WTC11 (cell line): ENCODE measurements at regions not wholly inside any gene's neighbourhood (a gene's known extent, or its start where the extent isn't known, plus 50 kb on each side); places are given as distances from the start of the nearest gene placed in this dataset.

Experiments used
- ATAC-seq: fragments of 200-7000 bp; cut with Tn5 transposase; 2 replicates; pipeline ENCODE4 v1.10.0; 2021; ENCODE audit warnings: mild to moderate bottlenecking, moderate library complexity
- CTCF ChIA-PET: fragments of 300-600 bp; sonication (Branson Sonifier 250); formaldehyde crosslinking; loops from one replicate; lab custom pipeline; 2021; ENCODE audit warnings: antibody characterized with exemption; lab: Charles Lee
- POLR2A ChIA-PET: fragments of 350-600 bp; sonication (Branson Sonifier 250); formaldehyde crosslinking; loops from one replicate; lab custom pipeline; 2021; ENCODE audit warnings: antibody characterized with exemption; lab: Charles Lee
- DNase-seq: peaks from one replicate; pipeline ENCODE4 v3.0.0; 2021; ENCODE audit warnings: low spot score
- H3K27ac Mint-ChIP-seq: 2 replicates; pipeline ENCODE4 v1.8.0; 2021; ENCODE audit warnings: mixed read lengths
- H3K27me3 Mint-ChIP-seq: 2 replicates; pipeline ENCODE4 v1.8.0; 2021; ENCODE audit warnings: low read depth, mild to moderate bottlenecking, moderate library complexity, mixed read lengths
- H3K36me3 Mint-ChIP-seq: 2 replicates; pipeline ENCODE4 v1.8.0; 2021; ENCODE audit warnings: mixed read lengths
- H3K4me1 Mint-ChIP-seq: 2 replicates; pipeline ENCODE4 v1.8.0; 2022; ENCODE audit warnings: mixed read lengths
- H3K4me3 Mint-ChIP-seq: 2 replicates; pipeline ENCODE4 v1.8.0; 2021; ENCODE audit warnings: mild to moderate bottlenecking, moderate library complexity, mixed read lengths
- H3K9me3 Mint-ChIP-seq: 2 replicates; pipeline ENCODE4 v1.8.0; 2021; ENCODE audit warnings: mixed read lengths
- ATF2 ChIP-seq: sonication (generic); formaldehyde crosslinking; IDR thresholded peaks from 2 replicates; pipeline ENCODE4 v1.8.1; 2022; ENCODE audit warnings: low read depth, missing genetic modification reagents, borderline replicate concordance
- ETV6 ChIP-seq: sonication (generic); formaldehyde crosslinking; IDR thresholded peaks from 2 replicates; pipeline ENCODE4 v1.8.1; 2022; ENCODE audit warnings: mild to moderate bottlenecking, missing genetic modification reagents
- FOXK1 ChIP-seq: sonication (generic); formaldehyde crosslinking; IDR thresholded peaks from 2 replicates; pipeline ENCODE4 v1.8.0; 2022; ENCODE audit warnings: mild to moderate bottlenecking, moderate library complexity, missing genetic modification reagents
- FOXP1 ChIP-seq: sonication (generic); formaldehyde crosslinking; IDR thresholded peaks from 2 replicates; pipeline ENCODE4 v1.8.0; 2022; ENCODE audit warnings: missing genetic modification reagents, mild to moderate bottlenecking, moderate library complexity, borderline replicate concordance
- FOXP4 ChIP-seq: sonication (generic); formaldehyde crosslinking; IDR thresholded peaks from 2 replicates; pipeline ENCODE4 v1.8.0; 2022; ENCODE audit warnings: mild to moderate bottlenecking, missing genetic modification reagents
- GABPB1 ChIP-seq: sonication (generic); formaldehyde crosslinking; IDR thresholded peaks from 2 replicates; pipeline ENCODE4 v1.8.1; 2023; ENCODE audit warnings: mild to moderate bottlenecking, missing genetic modification reagents
- HMGA2 ChIP-seq: fragments of 250-450 bp; sonication (Bioruptor Pico); IDR thresholded peaks from 2 replicates; pipeline ENCODE4 v1.4.0; 2021; ENCODE audit warnings: mild to moderate bottlenecking, moderate library complexity
- KAT7 ChIP-seq: sonication (generic); formaldehyde crosslinking; IDR thresholded peaks from 2 replicates; pipeline ENCODE4 v1.8.1; 2023; ENCODE audit warnings: missing genetic modification reagents, mild to moderate bottlenecking, borderline replicate concordance
- MLX ChIP-seq: sonication (generic); formaldehyde crosslinking; IDR thresholded peaks from 2 replicates; pipeline ENCODE4 v1.8.1; 2023; ENCODE audit warnings: mild to moderate bottlenecking, missing genetic modification reagents, moderate library complexity
- MXD4 ChIP-seq: fragments of 250-450 bp; sonication (Bioruptor Pico); IDR thresholded peaks from 2 replicates; pipeline ENCODE4 v1.8.0; 2021; ENCODE audit warnings: mild to moderate bottlenecking, moderate library complexity, borderline replicate concordance
- NR1H2 ChIP-seq: sonication (generic); formaldehyde crosslinking; IDR thresholded peaks from 2 replicates; pipeline ENCODE4 v1.9.0; 2021; ENCODE audit warnings: mild to moderate bottlenecking, moderate library complexity, missing genetic modification reagents
- NR3C1 ChIP-seq: sonication (generic); formaldehyde crosslinking; conservative IDR thresholded peaks from 2 replicates; pipeline ENCODE4 v1.8.1; 2023; ENCODE audit warnings: low read depth, mild to moderate bottlenecking, missing genetic modification reagents
- OVOL2 ChIP-seq: fragments of 250-450 bp; sonication (Bioruptor Pico); IDR thresholded peaks from 2 replicates; pipeline ENCODE4 v1.9.0; 2021; ENCODE audit warnings: mild to moderate bottlenecking, borderline replicate concordance
- ZNF219 ChIP-seq: sonication (generic); formaldehyde crosslinking; IDR thresholded peaks from 2 replicates; pipeline ENCODE4 v1.8.0; 2023; ENCODE audit warnings: missing genetic modification reagents, mild to moderate bottlenecking, borderline replicate concordance
- ZNF281 ChIP-seq: sonication (generic); formaldehyde crosslinking; IDR thresholded peaks from 2 replicates; pipeline ENCODE4 v1.8.0; 2023; ENCODE audit warnings: mild to moderate bottlenecking, missing genetic modification reagents
- TF ChIP-seq, protein P1 (sequence below): sonication (generic); formaldehyde crosslinking; IDR thresholded peaks from 2 replicates; pipeline ENCODE4 v1.8.0; 2022; ENCODE audit warnings: mild to moderate bottlenecking, missing genetic modification reagents
- TF ChIP-seq, protein P2 (sequence below): fragments of 250-450 bp; sonication (Bioruptor Pico); IDR thresholded peaks from 2 replicates; pipeline ENCODE4 v1.9.0; 2021; ENCODE audit warnings: mild to moderate bottlenecking
- TF ChIP-seq, protein P3 (sequence below): sonication (generic); formaldehyde crosslinking; IDR thresholded peaks from 2 replicates; pipeline ENCODE4 v1.8.1; 2022; ENCODE audit warnings: mild to moderate bottlenecking, moderate library complexity, missing genetic modification reagents

GRCh38 chr2:45257820-45258219 lies 248.6 kb upstream of the SIX2 start:
- ATAC-seq, result no peak
- ChIA-PET POLR2A (no interaction called here), CTCF (interaction anchor here (1.0 to 1.4 kb wide), 3 partner anchors 16 to 182 kb away, joined by 3 to 5 read pairs (median 3); no protein-coding TSS in a partner anchor)
- H3K9me3 Mint-ChIP-seq, result peaks cover 19% of the 10 kb centered on the region
- H3K27ac Mint-ChIP-seq, result no peak overlapping the region
- peaks cover 8% of the 10 kb centered on the region for H3K27me3 Mint-ChIP-seq
- no peak for DNase-seq
- H3K36me3 Mint-ChIP-seq, result peaks cover 11% of the 10 kb centered on the region
- TF ChIP-seq NR1H2 (no peak), MXD4 (CRISPR knock-in tag) (no peak), OVOL2 (CRISPR knock-in tag) (no peak), ETV6 (CRISPR knock-in tag) (no peak), FOXK1 (CRISPR knock-in tag) (no peak), HMGA2 (CRISPR knock-in tag) (no peak), ATF2 (CRISPR knock-in tag) (no peak), KAT7 (no peak)
- TF ChIP-seq, protein P1, sequence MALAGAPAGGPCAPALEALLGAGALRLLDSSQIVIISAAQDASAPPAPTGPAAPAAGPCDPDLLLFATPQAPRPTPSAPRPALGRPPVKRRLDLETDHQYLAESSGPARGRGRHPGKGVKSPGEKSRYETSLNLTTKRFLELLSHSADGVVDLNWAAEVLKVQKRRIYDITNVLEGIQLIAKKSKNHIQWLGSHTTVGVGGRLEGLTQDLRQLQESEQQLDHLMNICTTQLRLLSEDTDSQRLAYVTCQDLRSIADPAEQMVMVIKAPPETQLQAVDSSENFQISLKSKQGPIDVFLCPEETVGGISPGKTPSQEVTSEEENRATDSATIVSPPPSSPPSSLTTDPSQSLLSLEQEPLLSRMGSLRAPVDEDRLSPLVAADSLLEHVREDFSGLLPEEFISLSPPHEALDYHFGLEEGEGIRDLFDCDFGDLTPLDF, result no peak
- TF ChIP-seq, protein P2, sequence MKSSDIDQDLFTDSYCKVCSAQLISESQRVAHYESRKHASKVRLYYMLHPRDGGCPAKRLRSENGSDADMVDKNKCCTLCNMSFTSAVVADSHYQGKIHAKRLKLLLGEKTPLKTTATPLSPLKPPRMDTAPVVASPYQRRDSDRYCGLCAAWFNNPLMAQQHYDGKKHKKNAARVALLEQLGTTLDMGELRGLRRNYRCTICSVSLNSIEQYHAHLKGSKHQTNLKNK, result no peak
- no peak overlapping the region; the same call in 1 of the 2 replicates for H3K4me3 Mint-ChIP-seq
- H3K4me1 Mint-ChIP-seq, result peaks cover 55% of the 10 kb centered on the region

GRCh38 chr2:45256867-45257641 lies 247.8 kb upstream of the SIX2 start:
- POLR2A ChIA-PET, result no interaction called here
- Mint-ChIP-seq H3K4me3 (peak overlapping the region; percentile 13), H3K4me1 (peaks cover 53% of the 10 kb centered on the region), H3K27me3 (peaks cover 8% of the 10 kb centered on the region), H3K27ac (0 out of 2 replicates have a peak overlapping the region, but pooled peaks have one; percentile 51), H3K9me3 (peaks cover 14% of the 10 kb centered on the region), H3K36me3 (peaks cover 11% of the 10 kb centered on the region)
- CTCF ChIA-PET, result interaction anchor here (0.5 to 1.4 kb wide), 5 partner anchors 17 to 292 kb away, joined by 3 to 5 read pairs (median 4); no protein-coding TSS in a partner anchor
- TF ChIP-seq FOXK1 (CRISPR knock-in tag) (peak; percentile 71; the same call in 1 of the 2 replicates), MLX (CRISPR knock-in tag) (no peak), FOXP4 (no peak), ZNF281 (CRISPR knock-in tag) (0 out of 2 replicates have a peak, but pooled peaks have one; percentile 47), FOXP1 (CRISPR knock-in tag) (0 out of 2 replicates have a peak, but pooled peaks have one; percentile 26), GABPB1 (peak; percentile 50; the same call in 1 of the 2 replicates), NR3C1 (CRISPR knock-in tag) (no peak), ZNF219 (CRISPR knock-in tag) (no peak)
- TF ChIP-seq, protein P3, sequence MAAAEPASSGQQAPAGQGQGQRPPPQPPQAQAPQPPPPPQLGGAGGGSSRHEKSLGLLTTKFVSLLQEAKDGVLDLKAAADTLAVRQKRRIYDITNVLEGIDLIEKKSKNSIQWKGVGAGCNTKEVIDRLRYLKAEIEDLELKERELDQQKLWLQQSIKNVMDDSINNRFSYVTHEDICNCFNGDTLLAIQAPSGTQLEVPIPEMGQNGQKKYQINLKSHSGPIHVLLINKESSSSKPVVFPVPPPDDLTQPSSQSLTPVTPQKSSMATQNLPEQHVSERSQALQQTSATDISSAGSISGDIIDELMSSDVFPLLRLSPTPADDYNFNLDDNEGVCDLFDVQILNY, result no peak
- DNase-seq (peak; percentile 52), ATAC-seq (peak; percentile 62)
